HEK293 (cell line): ENCODE measurements at regions not wholly inside any gene's neighbourhood (a gene's known extent, or its start where the extent isn't known, plus 50 kb on each side); places are given as distances from the start of the nearest gene placed in this dataset.
A peak's percentile ranks its signal among the peaks of the same experiment; 100 is the strongest.

ENCODE experiments used
- CTCF ChIA-PET: fragments of 350-600 bp; formaldehyde crosslinking; extraction: SDS; loops from one replicate; lab custom pipeline; 2021; ENCODE audit warnings: antibody characterized with exemption; lab: Yijun Ruan, JAX
- POLR2A ChIA-PET: fragments of 300-600 bp; formaldehyde crosslinking; extraction: SDS; loops from one replicate; lab custom pipeline; 2020; ENCODE audit warnings: antibody characterized with exemption, inconsistent platforms; lab: Yijun Ruan, JAX
- H3K27ac ChIP-seq: fragments of 200-500 bp; sonication (Bioruptor generic); 2 replicates; pipeline ENCODE4 v1.5.1; 2014; ENCODE audit warnings: low read depth, low read length, control low read depth, inconsistent platforms; ENCODE audit errors: extremely low read depth
- H3K36me3 ChIP-seq, 2 experiments: fragments of 200-500 bp in 1 of 2; sonication (Bioruptor generic) in 1 of 2; 1 replicate in 1 of 2; 2 replicates in 1 of 2; pipeline ENCODE4 v1.5.1; 2014 to 2017; ENCODE audit warnings: inconsistent platforms in 2 of 2, low read length in 2 of 2; ENCODE audit not compliant: control insufficient read depth in 2 of 2, insufficient read depth in 1 of 2
- H3K4me1 ChIP-seq: fragments of 200-500 bp; sonication (Bioruptor generic); 2 replicates; pipeline ENCODE4 v1.5.1; 2014; ENCODE audit warnings: mild to moderate bottlenecking, low read length, inconsistent platforms; ENCODE audit not compliant: control insufficient read depth, insufficient read depth
- H3K4me3 ChIP-seq: 2 replicates; pipeline ENCODE4 v1.5.1; 2011; ENCODE audit warnings: low read depth, mild to moderate bottlenecking, control low read depth, low read length, moderate library complexity
- H3K9me3 ChIP-seq: fragments of 200-500 bp; sonication (Bioruptor generic); 2 replicates; pipeline ENCODE4 v1.5.1; 2014; ENCODE audit warnings: low read depth, low read length, inconsistent platforms; ENCODE audit not compliant: control insufficient read depth, insufficient read depth
- FEZF1 ChIP-seq: fragments of 450-650 bp; formaldehyde crosslinking; IDR thresholded peaks from 2 replicates; pipeline ENCODE4 v1.5.1; 2016; ENCODE audit warnings: missing biosample characterization, missing genetic modification characterization
- INSM2 ChIP-seq: fragments of 450-650 bp; formaldehyde crosslinking; IDR thresholded peaks from 2 replicates; pipeline ENCODE4 v1.5.1; 2016; ENCODE audit warnings: missing biosample characterization, missing genetic modification characterization
- KLF1 ChIP-seq: fragments of 450-650 bp; formaldehyde crosslinking; IDR thresholded peaks from 2 replicates; pipeline ENCODE4 v1.5.1; 2016; ENCODE audit warnings: missing biosample characterization, missing genetic modification characterization
- SP2 ChIP-seq: fragments of 450-650 bp; formaldehyde crosslinking; IDR thresholded peaks from 2 replicates; pipeline ENCODE4 v1.5.1; 2016; ENCODE audit warnings: missing biosample characterization, missing genetic modification characterization
- YY1 ChIP-seq: fragments of 450-650 bp; formaldehyde crosslinking; IDR thresholded peaks from 2 replicates; pipeline ENCODE4 v1.5.1; 2018; ENCODE audit warnings: missing biosample characterization, missing genetic modification characterization
- ZFP37 ChIP-seq: fragments of 450-650 bp; formaldehyde crosslinking; IDR thresholded peaks from 2 replicates; pipeline ENCODE4 v1.5.1; 2016; ENCODE audit warnings: missing biosample characterization, missing genetic modification characterization
- ZNF121 ChIP-seq: fragments of 450-650 bp; formaldehyde crosslinking; IDR thresholded peaks from 2 replicates; pipeline ENCODE4 v1.5.1; 2016; ENCODE audit warnings: missing biosample characterization, missing genetic modification characterization
- ZNF292 ChIP-seq: fragments of 450-650 bp; formaldehyde crosslinking; IDR thresholded peaks from 2 replicates; pipeline ENCODE4 v1.5.1; 2016; ENCODE audit warnings: low read depth, missing biosample characterization, missing genetic modification characterization, borderline replicate concordance
- ZNF311 ChIP-seq: fragments of 450-650 bp; formaldehyde crosslinking; IDR thresholded peaks from 2 replicates; pipeline ENCODE4 v1.5.1; 2017; ENCODE audit warnings: missing biosample characterization, missing genetic modification characterization, borderline replicate concordance
- ZNF335 ChIP-seq: fragments of 450-650 bp; formaldehyde crosslinking; conservative IDR thresholded peaks from 2 replicates; pipeline ENCODE4 v1.5.1; 2016; ENCODE audit warnings: missing biosample characterization, missing genetic modification characterization
- ZNF416 ChIP-seq: fragments of 450-650 bp; formaldehyde crosslinking; IDR thresholded peaks from 2 replicates; pipeline ENCODE4 v1.5.1; 2016; ENCODE audit warnings: missing biosample characterization, missing genetic modification characterization
- ZNF600 ChIP-seq: fragments of 450-650 bp; formaldehyde crosslinking; IDR thresholded peaks from 2 replicates; pipeline ENCODE4 v1.5.1; 2016; ENCODE audit warnings: missing biosample characterization, missing genetic modification characterization
- ZNF629 ChIP-seq: fragments of 450-650 bp; formaldehyde crosslinking; IDR thresholded peaks from 2 replicates; pipeline ENCODE4 v1.5.1; 2017; ENCODE audit warnings: missing biosample characterization, missing genetic modification characterization
- ZNF747 ChIP-seq: fragments of 450-650 bp; formaldehyde crosslinking; IDR thresholded peaks from 2 replicates; pipeline ENCODE4 v1.5.1; 2016; ENCODE audit warnings: missing biosample characterization, missing genetic modification characterization
- ZNF785 ChIP-seq: fragments of 450-650 bp; formaldehyde crosslinking; IDR thresholded peaks from 2 replicates; pipeline ENCODE4 v1.5.1; 2016; ENCODE audit warnings: missing biosample characterization, missing genetic modification characterization
- ZSCAN30 ChIP-seq: fragments of 450-650 bp; IDR thresholded peaks from 2 replicates; pipeline ENCODE4 v1.5.1; 2018; ENCODE audit warnings: missing biosample characterization, mild to moderate bottlenecking, missing genetic modification characterization, moderate library complexity
- TF ChIP-seq, protein P1 (sequence below): fragments of 450-650 bp; formaldehyde crosslinking; IDR thresholded peaks from 2 replicates; pipeline ENCODE4 v1.5.1; 2017; ENCODE audit warnings: missing biosample characterization, missing genetic modification characterization
- TF ChIP-seq, protein P2 (sequence below): fragments of 450-650 bp; formaldehyde crosslinking; IDR thresholded peaks from 2 replicates; pipeline ENCODE4 v1.5.1; 2017; ENCODE audit warnings: missing biosample characterization, missing genetic modification characterization

DNA sequence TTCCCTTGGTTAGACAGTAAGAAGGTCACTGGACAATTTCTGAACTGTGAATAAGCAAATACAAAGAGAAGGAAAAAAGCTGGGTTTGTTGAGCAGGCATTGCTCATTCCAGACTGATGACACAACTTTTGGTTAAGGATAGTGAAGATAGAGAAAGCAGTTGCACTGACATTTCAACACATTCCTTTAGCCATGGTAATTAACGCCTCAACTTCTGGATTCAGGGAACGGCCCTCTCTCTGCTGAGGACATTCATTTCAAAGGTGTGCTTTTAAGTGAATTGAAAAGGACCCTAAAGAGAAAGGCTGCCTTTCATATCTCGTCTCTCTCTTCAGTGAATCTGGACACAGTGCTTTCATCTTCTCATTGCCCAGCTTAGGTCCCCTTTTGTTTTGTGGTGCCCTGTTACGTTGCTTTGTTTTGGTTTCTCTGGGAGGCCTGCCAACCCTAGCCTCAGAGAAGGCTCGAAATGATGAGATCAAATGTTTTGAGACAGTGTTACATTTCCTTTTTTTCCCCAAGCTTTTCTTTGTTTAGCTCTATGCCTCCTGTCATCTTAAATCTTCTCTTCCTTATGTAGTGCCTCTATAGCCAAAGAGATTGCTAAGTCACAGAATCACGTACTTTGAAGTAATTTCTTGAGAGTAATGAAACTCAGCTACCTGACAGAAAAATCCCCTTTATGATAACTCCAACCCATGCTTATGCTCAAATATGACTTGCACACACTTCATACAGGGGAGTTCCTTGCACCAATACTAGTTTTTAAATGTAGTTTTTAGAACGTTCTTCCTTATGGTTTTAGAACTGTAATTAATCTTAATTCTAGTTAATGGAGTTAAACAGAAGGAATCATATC lies 94.4 kb upstream of the IFNE start (continued):
- TF ChIP-seq, protein P1, sequence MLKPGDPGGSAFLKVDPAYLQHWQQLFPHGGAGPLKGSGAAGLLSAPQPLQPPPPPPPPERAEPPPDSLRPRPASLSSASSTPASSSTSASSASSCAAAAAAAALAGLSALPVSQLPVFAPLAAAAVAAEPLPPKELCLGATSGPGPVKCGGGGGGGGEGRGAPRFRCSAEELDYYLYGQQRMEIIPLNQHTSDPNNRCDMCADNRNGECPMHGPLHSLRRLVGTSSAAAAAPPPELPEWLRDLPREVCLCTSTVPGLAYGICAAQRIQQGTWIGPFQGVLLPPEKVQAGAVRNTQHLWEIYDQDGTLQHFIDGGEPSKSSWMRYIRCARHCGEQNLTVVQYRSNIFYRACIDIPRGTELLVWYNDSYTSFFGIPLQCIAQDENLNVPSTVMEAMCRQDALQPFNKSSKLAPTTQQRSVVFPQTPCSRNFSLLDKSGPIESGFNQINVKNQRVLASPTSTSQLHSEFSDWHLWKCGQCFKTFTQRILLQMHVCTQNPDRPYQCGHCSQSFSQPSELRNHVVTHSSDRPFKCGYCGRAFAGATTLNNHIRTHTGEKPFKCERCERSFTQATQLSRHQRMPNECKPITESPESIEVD (tag by site-specific recombination), result peak; percentile 83
- TF ChIP-seq ZNF629 (tag by site-specific recombination), result peak; percentile 73
- TF ChIP-seq, all 188 proteins: peak for 19

DNA sequence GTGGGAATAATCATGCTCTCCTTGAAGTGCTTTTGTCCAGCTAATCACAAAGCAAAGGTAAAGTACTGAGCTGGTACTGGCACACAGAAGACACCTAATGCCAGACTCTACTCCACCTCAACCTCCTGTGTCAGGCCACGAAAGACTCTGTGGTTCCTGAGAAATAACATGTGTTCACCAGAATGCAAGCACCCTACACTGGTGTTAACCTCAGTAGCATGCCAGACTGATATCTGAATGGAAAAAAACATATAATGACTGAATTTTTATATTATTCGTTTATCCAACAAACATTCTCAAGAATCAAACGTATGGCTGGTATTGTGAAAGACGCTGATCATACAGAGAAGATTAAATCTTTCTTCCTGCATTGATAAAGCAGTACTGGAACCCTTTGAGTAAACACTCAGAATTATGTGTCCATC lies 97.1 kb upstream of the IFNE start:
- POLR2A ChIA-PET, result no interaction called here
- Histone ChIP-seq H3K9me3 (no peaks in the 10 kb centered on the region), H3K27ac (no peak overlapping the region), H3K4me1 (peaks cover 24% of the 10 kb centered on the region), H3K4me3 (no peak overlapping the region)
- CTCF ChIA-PET, result interaction anchor here (0.5 to 1.6 kb wide), 2 partner anchors 20 to 428 kb away, joined by 3 to 4 read pairs; no protein-coding TSS in a partner anchor
- peak; percentile 50; the same call in 1 of the 2 replicates for TF ChIP-seq ZNF600 (tag by site-specific recombination)
- no peak for TF ChIP-seq ZNF416 (tag by site-specific recombination)
- TF ChIP-seq, protein P2, sequence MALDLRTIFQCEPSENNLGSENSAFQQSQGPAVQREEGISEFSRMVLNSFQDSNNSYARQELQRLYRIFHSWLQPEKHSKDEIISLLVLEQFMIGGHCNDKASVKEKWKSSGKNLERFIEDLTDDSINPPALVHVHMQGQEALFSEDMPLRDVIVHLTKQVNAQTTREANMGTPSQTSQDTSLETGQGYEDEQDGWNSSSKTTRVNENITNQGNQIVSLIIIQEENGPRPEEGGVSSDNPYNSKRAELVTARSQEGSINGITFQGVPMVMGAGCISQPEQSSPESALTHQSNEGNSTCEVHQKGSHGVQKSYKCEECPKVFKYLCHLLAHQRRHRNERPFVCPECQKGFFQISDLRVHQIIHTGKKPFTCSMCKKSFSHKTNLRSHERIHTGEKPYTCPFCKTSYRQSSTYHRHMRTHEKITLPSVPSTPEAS (tag by site-specific recombination), result 0 out of 2 replicates have a peak, but pooled peaks have one; percentile 1
- no peak for TF ChIP-seq ZFP37 (tag by site-specific recombination)
- 0 out of 2 replicates have a peak, but pooled peaks have one; percentile 4 for TF ChIP-seq ZNF121 (tag by site-specific recombination)
- no peak for TF ChIP-seq SP2 (tag by site-specific recombination)
- peak; percentile 78 for TF ChIP-seq ZNF335
- TF ChIP-seq, all 188 proteins: peak for 4
- H3K36me3 ChIP-seq, result no peaks in the 10 kb centered on the region

GRCh38 chr9:21579743-21580142 lies 97.6 kb upstream of the IFNE start:
- TF ChIP-seq KLF1 (no peak), FEZF1 (peak; percentile 65), INSM2 (tag by site-specific recombination) (no peak), ZNF292 (tag by site-specific recombination) (no peak), ZNF785 (tag by site-specific recombination) (no peak), YY1 (tag by site-specific recombination) (no peak), ZSCAN30 (tag by site-specific recombination) (no peak), ZNF311 (tag by site-specific recombination) (no peak), ZNF747 (tag by site-specific recombination) (no peak)
- Histone ChIP-seq H3K36me3 (no peaks in the 10 kb centered on the region), H3K4me3 (no peak overlapping the region), H3K27ac (no peak overlapping the region), H3K9me3 (no peaks in the 10 kb centered on the region), H3K4me1 (peaks cover 24% of the 10 kb centered on the region)
- ChIA-PET CTCF (interaction anchor here (0.5 to 0.6 kb wide), 2 partner anchors 148 to 428 kb away, joined by 3 read pairs; no protein-coding TSS in a partner anchor), POLR2A (no interaction called here)
